A673 (cell line): ENCODE measurements at regions not wholly inside any gene's neighbourhood (a gene's known extent, or its start where the extent isn't known, plus 50 kb on each side); places are given as distances from the start of the nearest gene placed in this dataset.

Source experiments
- BruUV-seq: library from RNA; stranded (reverse); fragments of 400-500 nt; replicated peaks from 2 replicates; lab custom pipeline; 2021; lab: Mats Ljungman, UMichigan
- CTCF ChIA-PET: fragments of 300-600 bp; sonication (Branson Sonifier 250); formaldehyde crosslinking; loops from one replicate; lab custom pipeline; 2022; ENCODE audit warnings: antibody characterized with exemption; lab: Charles Lee
- POLR2A ChIA-PET: fragments of 300-600 bp; sonication (Branson Sonifier 250); formaldehyde crosslinking; loops from one replicate; lab custom pipeline; 2022; ENCODE audit warnings: antibody characterized with exemption; ENCODE audit not compliant: low non-redundant PET; lab: Charles Lee
- DNase-seq: peaks from one replicate; pipeline ENCODE4 v3.0.0-alpha.2; 2015; ENCODE audit warnings: low spot score
- H3K27ac ChIP-seq: fragments of 200-600 bp; sonication (generic); 2 replicates; pipeline ENCODE4 v1.5.1; 2016; ENCODE audit warnings: mixed run types, low read depth, mild to moderate bottlenecking, mixed read lengths, antibody characterized with exemption, low read length; ENCODE audit not compliant: poor library complexity, severe bottlenecking
- H3K27me3 ChIP-seq: fragments of 200-600 bp; sonication (generic); replicated peaks from 2 replicates; pipeline ENCODE4 v1.6.1; 2017; ENCODE audit warnings: mixed run types, low read depth, mild to moderate bottlenecking, mixed read lengths, antibody characterized with exemption, low read length; ENCODE audit not compliant: insufficient read depth, poor library complexity
- H3K36me3 ChIP-seq: fragments of 200-600 bp; sonication (generic); 2 replicates; pipeline ENCODE4 v1.6.1; 2016; ENCODE audit warnings: mixed run types, mild to moderate bottlenecking, mixed read lengths, antibody characterized with exemption, low read length; ENCODE audit not compliant: insufficient read depth, poor library complexity, severe bottlenecking
- H3K4me1 ChIP-seq: fragments of 200-600 bp; sonication (generic); 2 replicates; pipeline ENCODE4 v1.6.1; 2017; ENCODE audit warnings: mixed run types, mild to moderate bottlenecking, mixed read lengths, antibody characterized with exemption, low read length; ENCODE audit not compliant: insufficient read depth, poor library complexity, severe bottlenecking
- H3K4me3 ChIP-seq: fragments of 200-600 bp; sonication (generic); 2 replicates; pipeline ENCODE4 v1.5.1; 2016; ENCODE audit warnings: low read depth, mixed run types, mild to moderate bottlenecking, mixed read lengths, low read length; ENCODE audit not compliant: poor library complexity, severe bottlenecking
- H3K9me3 ChIP-seq: fragments of 200-600 bp; sonication (generic); 2 replicates; pipeline ENCODE4 v1.6.1; 2016; ENCODE audit warnings: mixed run types, low read depth, mild to moderate bottlenecking, mixed read lengths, antibody characterized with exemption, low read length; ENCODE audit not compliant: poor library complexity, severe bottlenecking
- CTCF ChIP-seq: fragments of 300-800, 200-600 bp; sonication (generic); conservative IDR thresholded peaks from 2 replicates; pipeline ENCODE4 v1.5.1; 2017; ENCODE audit warnings: low read depth, mild to moderate bottlenecking, antibody characterized with exemption, low read length, moderate library complexity, mixed read lengths
- EZH2 ChIP-seq: fragments of 200-600 bp; sonication (generic); IDR thresholded peaks from 2 replicates; pipeline ENCODE4 v1.6.1; 2017; ENCODE audit warnings: borderline replicate concordance, low read depth, mild to moderate bottlenecking, mixed read lengths, antibody characterized with exemption, low read length; ENCODE audit not compliant: poor library complexity, severe bottlenecking
- intact Hi-C: fragments of 100-400 bp; cut with micrococcal nuclease; formaldehyde crosslinking; loops from one replicate; pipeline ENCODE4 v1.10.0; 2022; ENCODE audit not compliant: unreplicated experiment

DNA sequence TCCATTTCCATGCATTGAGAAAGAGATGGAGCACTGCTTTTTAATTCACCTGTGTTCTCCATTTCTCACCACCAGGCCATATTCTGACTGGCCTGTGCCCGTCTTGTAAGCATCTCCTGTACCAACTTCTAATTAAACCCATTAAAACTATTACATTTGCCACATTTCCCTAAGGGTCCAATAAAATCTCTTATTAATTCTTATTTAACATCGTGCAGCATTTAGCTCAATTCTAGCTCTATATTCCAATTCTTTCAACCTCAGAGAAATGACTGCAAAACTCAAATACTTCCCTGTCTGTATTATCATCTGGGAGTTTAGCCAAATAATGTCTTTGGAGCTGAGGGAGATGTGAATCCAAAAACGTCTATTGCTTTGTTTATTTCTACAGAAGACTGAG lies 495.4 kb upstream of the TMEM132C start:
- no peak overlapping the region for H3K27ac ChIP-seq
- no peaks in the 10 kb centered on the region for H3K4me1 ChIP-seq
- H3K9me3 ChIP-seq = no peaks in the 10 kb centered on the region
- no peak overlapping the region for H3K4me3 ChIP-seq
- DNase-seq = no peak
- no peaks in the 10 kb centered on the region for H3K36me3 ChIP-seq
- ChIA-PET CTCF (no interaction called here), POLR2A (no interaction called here)
- intact Hi-C loops = no loop called here
- TF ChIP-seq EZH2 (no peak), CTCF (no peak)
- H3K27me3 ChIP-seq = no peaks in the 10 kb centered on the region
- BruUV-seq = no TSS peak

DNA sequence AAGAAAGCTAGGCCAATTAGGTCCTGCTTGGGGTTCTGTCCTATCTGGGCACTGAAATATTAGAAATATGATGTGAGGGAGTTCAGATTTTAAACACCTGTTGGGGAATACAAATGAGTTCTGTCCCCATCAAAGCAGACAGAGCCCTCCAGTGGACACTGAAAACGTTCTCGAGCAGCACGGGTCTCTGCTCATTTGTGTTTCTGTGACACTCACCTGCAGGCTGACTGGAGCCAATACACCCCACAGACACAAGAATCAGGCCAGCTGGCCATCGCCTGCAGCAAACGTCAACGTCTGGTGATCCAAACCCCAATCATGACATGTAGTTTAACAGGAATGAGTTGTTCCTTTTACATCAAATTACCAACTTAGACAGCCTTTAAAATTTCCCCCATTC lies 493.4 kb upstream of the TMEM132C start:
- Histone ChIP-seq H3K36me3 (no peaks in the 10 kb centered on the region), H3K27me3 (peaks cover 7% of the 10 kb centered on the region), H3K4me1 (no peaks in the 10 kb centered on the region), H3K27ac (no peak overlapping the region), H3K9me3 (no peaks in the 10 kb centered on the region), H3K4me3 (no peak overlapping the region)
- no TSS peak for BruUV-seq
- ChIA-PET POLR2A (no interaction called here), CTCF (no interaction called here)
- intact Hi-C loops = no loop called here
- DNase-seq = no peak
- TF ChIP-seq CTCF (no peak), EZH2 (no peak)

GRCh38 chr12:127774828-127775227 lies 492.1 kb upstream of the TMEM132C start:
- Histone ChIP-seq H3K36me3 (no peaks in the 10 kb centered on the region), H3K27ac (no peak overlapping the region), H3K9me3 (no peaks in the 10 kb centered on the region), H3K4me1 (no peaks in the 10 kb centered on the region), H3K4me3 (no peak overlapping the region), H3K27me3 (peaks cover 10% of the 10 kb centered on the region)
- ChIA-PET POLR2A (no interaction called here), CTCF (no interaction called here)
- TF ChIP-seq CTCF (no peak), EZH2 (no peak)
- DNase-seq = no peak
- no TSS peak for BruUV-seq
- intact Hi-C loops = no loop called here
